Endodermal cell (in vitro differentiated cells): ENCODE measurements at regions not wholly inside any gene's neighbourhood (a gene's known extent, or its start where the extent isn't known, plus 50 kb on each side); places are given as distances from the start of the nearest gene placed in this dataset.

Experiments used
- DNase-seq: peaks from one replicate; pipeline ENCODE4 v3.0.0-alpha.2; 2017
- H3K27ac ChIP-seq: 2 replicates; pipeline ENCODE4 v1.5.1; 2013; ENCODE audit warnings: mild to moderate bottlenecking, low read depth, low read length, moderate library complexity
- H3K27me3 ChIP-seq: 2 replicates; pipeline ENCODE4 v1.6.1; 2013; ENCODE audit warnings: mild to moderate bottlenecking, low read length, moderate library complexity; ENCODE audit not compliant: insufficient read depth, control insufficient read depth, poor library complexity, severe bottlenecking
- H3K36me3 ChIP-seq: 2 replicates; pipeline ENCODE4 v1.7.0; 2013; ENCODE audit warnings: mild to moderate bottlenecking, low read length, moderate library complexity; ENCODE audit not compliant: control insufficient read depth, insufficient read depth
- H3K4me1 ChIP-seq: one replicate; pipeline ENCODE4 v1.7.0; 2013; ENCODE audit warnings: low read length; ENCODE audit not compliant: control insufficient read depth, insufficient read depth
- H3K4me3 ChIP-seq: 2 replicates; pipeline ENCODE4 v1.5.1; 2013; ENCODE audit warnings: mild to moderate bottlenecking, low read length, moderate library complexity
- H3K9ac ChIP-seq: 2 replicates; pipeline ENCODE4 v1.6.1; 2013; ENCODE audit warnings: mild to moderate bottlenecking, low read length, moderate library complexity; ENCODE audit not compliant: poor library complexity, severe bottlenecking; ENCODE audit errors: extremely low read depth
- H3K9me3 ChIP-seq: 2 replicates; pipeline ENCODE4 v1.6.1; 2013; ENCODE audit warnings: mild to moderate bottlenecking, low read length, moderate library complexity; ENCODE audit not compliant: control insufficient read depth
- H3K27ac Mint-ChIP-seq: 2 replicates; pipeline ENCODE4 v1.8.0; 2020; ENCODE audit warnings: mixed read lengths
- H3K27me3 Mint-ChIP-seq: 2 replicates; pipeline ENCODE4 v1.8.0; 2021; ENCODE audit warnings: mild to moderate bottlenecking, mixed read lengths; ENCODE audit not compliant: insufficient read depth
- H3K36me3 Mint-ChIP-seq: 2 replicates; pipeline ENCODE4 v1.8.0; 2020; ENCODE audit warnings: low read depth, mixed read lengths
- H3K4me1 Mint-ChIP-seq: 2 replicates; pipeline ENCODE4 v1.8.0; 2020; ENCODE audit warnings: mixed read lengths
- H3K4me3 Mint-ChIP-seq: 2 replicates; pipeline ENCODE4 v1.8.0; 2020; ENCODE audit warnings: mild to moderate bottlenecking, moderate library complexity, mixed read lengths
- H3K9me3 Mint-ChIP-seq: 2 replicates; pipeline ENCODE4 v1.8.0; 2020; ENCODE audit warnings: mild to moderate bottlenecking, mixed read lengths
- CTCF ChIP-seq: fragments of 200-600 bp; sonication (generic); conservative IDR thresholded peaks from 2 replicates; pipeline ENCODE4 v1.5.0; 2021; ENCODE audit warnings: antibody characterized with exemption, mild to moderate bottlenecking
- WGBS, 2 experiments: methylation state at CpG; one replicate each; pipeline versions ENCODE4 v1.1.5 to v1.1.7; 2013; ENCODE audit warnings: missing lambda C conversion rate in 2 of 2, mixed read lengths in 1 of 2; ENCODE audit not compliant: insufficient coverage in 1 of 2, insufficient read length in 1 of 2; 5-methylcytosine and 5-hydroxymethylcytosine counted together

GRCh38 chr20:6693178-6693807 lies 74.2 kb upstream of the BMP2 start:
- Histone ChIP-seq H3K9ac (no peak overlapping the region), H3K27me3 (no peaks in the 10 kb centered on the region), H3K4me3 (no peak overlapping the region), H3K9me3 (no peaks in the 10 kb centered on the region), H3K36me3 (no peaks in the 10 kb centered on the region), H3K27ac (no peak overlapping the region), H3K4me1 (peaks cover 12% of the 10 kb centered on the region)
- H3K4me1 Mint-ChIP-seq, result peaks cover 38% of the 10 kb centered on the region
- peaks cover 5% of the 10 kb centered on the region for H3K9me3 Mint-ChIP-seq
- no peaks in the 10 kb centered on the region for H3K27me3 Mint-ChIP-seq
- no peaks in the 10 kb centered on the region for H3K36me3 Mint-ChIP-seq
- no peak for TF ChIP-seq CTCF
- DNase-seq, result no peak
- WGBS, 2 experiments, result 86 to 98% methylated on average over 6 to 7 of the region's 7 CpGs
- no peak overlapping the region for H3K4me3 Mint-ChIP-seq
- H3K27ac Mint-ChIP-seq, result no peak overlapping the region

GRCh38 chr20:6692566-6693173 lies 74.8 kb upstream of the BMP2 start:
- H3K27ac Mint-ChIP-seq, result no peak overlapping the region
- Histone ChIP-seq H3K4me3 (no peak overlapping the region), H3K9ac (no peak overlapping the region), H3K4me1 (peaks cover 6% of the 10 kb centered on the region), H3K27me3 (no peaks in the 10 kb centered on the region), H3K9me3 (no peaks in the 10 kb centered on the region), H3K36me3 (no peaks in the 10 kb centered on the region), H3K27ac (no peak overlapping the region)
- no peaks in the 10 kb centered on the region for H3K27me3 Mint-ChIP-seq
- peaks cover 5% of the 10 kb centered on the region for H3K9me3 Mint-ChIP-seq
- no peaks in the 10 kb centered on the region for H3K36me3 Mint-ChIP-seq
- DNase-seq, result no peak
- WGBS, 2 experiments, result 78 to 90% methylated on average over 10 of the region's 10 CpGs
- peaks cover 33% of the 10 kb centered on the region for H3K4me1 Mint-ChIP-seq
- no peak overlapping the region for H3K4me3 Mint-ChIP-seq
- no peak for TF ChIP-seq CTCF

GRCh38 chr20:6691516-6691915 lies 76.0 kb upstream of the BMP2 start:
- Mint-ChIP-seq H3K36me3 (no peaks in the 10 kb centered on the region), H3K9me3 (peaks cover 5% of the 10 kb centered on the region), H3K27me3 (no peaks in the 10 kb centered on the region), H3K4me1 (peaks cover 26% of the 10 kb centered on the region), H3K4me3 (no peak overlapping the region), H3K27ac (no peak overlapping the region)
- DNase-seq, result no peak
- Histone ChIP-seq H3K36me3 (no peaks in the 10 kb centered on the region), H3K9me3 (no peaks in the 10 kb centered on the region), H3K4me3 (no peak overlapping the region), H3K27ac (no peak overlapping the region), H3K9ac (no peak overlapping the region), H3K4me1 (no peaks in the 10 kb centered on the region), H3K27me3 (no peaks in the 10 kb centered on the region)
- no peak for TF ChIP-seq CTCF
- 83 to 92% methylated on average over 2 to 4 of the region's 4 CpGs for WGBS, 2 experiments
